Smooth muscle cell (in vitro differentiated cells): ENCODE measurements at regions not wholly inside any gene's neighbourhood (a gene's known extent, or its start where the extent isn't known, plus 50 kb on each side); places are given as distances from the start of the nearest gene placed in this dataset.

Experiments
- DNase-seq: peaks from one replicate; lab custom pipeline; 2025; ENCODE audit not compliant: unreplicated experiment; lab: John Stamatoyannopoulos, UW
- H2AFZ ChIP-seq: fragments of 200-600 bp; sonication (generic); 2 replicates; pipeline ENCODE4 v1.6.0; 2016; ENCODE audit warnings: antibody characterized with exemption, low read depth, mild to moderate bottlenecking
- H3F3A ChIP-seq: fragments of 200-600 bp; sonication (generic); 2 replicates; pipeline ENCODE4 v1.6.0; 2017; ENCODE audit warnings: antibody characterized with exemption, low read depth
- H3K27ac ChIP-seq: fragments of 200-600 bp; sonication (generic); 2 replicates; pipeline ENCODE4 v1.5.1; 2016; ENCODE audit warnings: low read depth, mild to moderate bottlenecking
- H3K27me3 ChIP-seq: fragments of 200-600 bp; sonication (generic); 2 replicates; pipeline ENCODE4 v1.6.1; 2016; ENCODE audit warnings: low read depth, mild to moderate bottlenecking
- H3K36me3 ChIP-seq: fragments of 200-600 bp; sonication (generic); 2 replicates; pipeline ENCODE4 v1.5.1; 2016; ENCODE audit warnings: low read depth
- H3K4me1 ChIP-seq: fragments of 200-600 bp; sonication (generic); 2 replicates; pipeline ENCODE4 v1.5.1; 2016; ENCODE audit warnings: low read depth
- H3K4me2 ChIP-seq: fragments of 200-600 bp; sonication (generic); 2 replicates; pipeline ENCODE4 v1.6.0; 2016; ENCODE audit warnings: mild to moderate bottlenecking
- H3K4me3 ChIP-seq: fragments of 200-600 bp; sonication (generic); 2 replicates; pipeline ENCODE4 v1.5.1; 2016; ENCODE audit warnings: mild to moderate bottlenecking
- H3K79me2 ChIP-seq: fragments of 200-600 bp; sonication (generic); 2 replicates; pipeline ENCODE4 v1.6.0; 2016; ENCODE audit warnings: low read depth, mild to moderate bottlenecking
- H3K9ac ChIP-seq: fragments of 200-600 bp; sonication (generic); 2 replicates; pipeline ENCODE4 v1.6.0; 2016; ENCODE audit warnings: low read depth
- H3K9me3 ChIP-seq: fragments of 200-600 bp; sonication (generic); replicated peaks from 2 replicates; pipeline ENCODE4 v1.5.1; 2016; ENCODE audit warnings: low read depth
- H4K20me1 ChIP-seq: fragments of 200-600 bp; sonication (generic); 2 replicates; pipeline ENCODE4 v1.6.0; 2016; ENCODE audit warnings: low read depth
- CTCF ChIP-seq: fragments of 200-600 bp; sonication (generic); IDR thresholded peaks from 2 replicates; pipeline ENCODE4 v1.5.1; 2017; ENCODE audit warnings: borderline replicate concordance, mild to moderate bottlenecking, antibody characterized with exemption; ENCODE audit not compliant: insufficient read depth, poor library complexity, severe bottlenecking
- WGBS: methylation state at CpG from one replicate; pipeline ENCODE4 v1.1.7; 2016; ENCODE audit warnings: low lambda C conversion rate; 5-methylcytosine and 5-hydroxymethylcytosine counted together

GRCh38 chr11:37203006-37203405 lies 605.0 kb upstream of the RAG2 start:
- no peak overlapping the region for H3K4me2 ChIP-seq

GRCh38 chr11:37199082-37199481 lies 601.0 kb upstream of the RAG2 start:
- WGBS, result 85% methylated on average over 1 of the region's 1 CpG
- Histone ChIP-seq H3K4me3 (no peak overlapping the region), H3K79me2 (no peaks in the 10 kb centered on the region), H3K9me3 (no peaks in the 10 kb centered on the region), H3K27ac (no peak overlapping the region), H3K27me3 (no peaks in the 10 kb centered on the region), H3K4me2 (no peak overlapping the region), H4K20me1 (no peaks in the 10 kb centered on the region), H3F3A (no peaks in the 10 kb centered on the region), H3K4me1 (no peaks in the 10 kb centered on the region), H3K36me3 (no peaks in the 10 kb centered on the region), H3K9ac (no peak overlapping the region), H2AFZ (no peak overlapping the region)
- TF ChIP-seq CTCF, result no peak
- no peak for DNase-seq

More at GRCh38 chr11:37203006-37203405, 605.0 kb upstream of the RAG2 start:
- Histone ChIP-seq H3K9ac (no peak overlapping the region), H3K36me3 (no peaks in the 10 kb centered on the region), H3F3A (no peaks in the 10 kb centered on the region), H3K4me3 (no peak overlapping the region), H2AFZ (no peak overlapping the region), H3K4me1 (no peaks in the 10 kb centered on the region), H4K20me1 (no peaks in the 10 kb centered on the region), H3K27me3 (no peaks in the 10 kb centered on the region), H3K27ac (no peak overlapping the region), H3K9me3 (no peaks in the 10 kb centered on the region), H3K79me2 (no peaks in the 10 kb centered on the region)
- WGBS, result 91% methylated on average over 5 of the region's 5 CpGs
- TF ChIP-seq CTCF, result no peak
- DNase-seq, result no peak

- no peaks in the 10 kb centered on the region for H3K9me3 ChIP-seq
- H3K4me1 ChIP-seq, result no peaks in the 10 kb centered on the region
- no peak overlapping the region for H3K9ac ChIP-seq
- no peaks in the 10 kb centered on the region for H3K27me3 ChIP-seq
- no peaks in the 10 kb centered on the region for H3K36me3 ChIP-seq
- no peak overlapping the region for H3K4me3 ChIP-seq
- TF ChIP-seq CTCF, result no peak
- no peaks in the 10 kb centered on the region for H4K20me1 ChIP-seq
- no peak for DNase-seq
- H3K27ac ChIP-seq, result no peak overlapping the region
- H3F3A ChIP-seq, result no peaks in the 10 kb centered on the region
- peak overlapping the region; percentile 8 for H2AFZ ChIP-seq
- WGBS, result 0% methylated on average over 1 of the region's 1 CpG
- no peaks in the 10 kb centered on the region for H3K79me2 ChIP-seq
- no peak overlapping the region for H3K4me2 ChIP-seq
Measured at GRCh38 chr11:37184326-37184725, 586.3 kb upstream of the RAG2 start.

- H3K79me2 ChIP-seq, result no peaks in the 10 kb centered on the region
- 67% methylated on average over 5 of the region's 5 CpGs for WGBS
- H3K4me2 ChIP-seq, result no peak overlapping the region
- TF ChIP-seq CTCF, result no peak
- no peak for DNase-seq
- H3K27ac ChIP-seq, result no peak overlapping the region
- H3K36me3 ChIP-seq, result no peaks in the 10 kb centered on the region
- H3K4me3 ChIP-seq, result no peak overlapping the region
- H2AFZ ChIP-seq, result peak overlapping the region; percentile 36
- no peaks in the 10 kb centered on the region for H3K4me1 ChIP-seq
- no peaks in the 10 kb centered on the region for H3F3A ChIP-seq
- no peaks in the 10 kb centered on the region for H4K20me1 ChIP-seq
- H3K27me3 ChIP-seq, result no peaks in the 10 kb centered on the region
- H3K9me3 ChIP-seq, result no peaks in the 10 kb centered on the region
- no peak overlapping the region for H3K9ac ChIP-seq
Measured at GRCh38 chr11:37182031-37182430, 584.0 kb upstream of the RAG2 start.
